ENCODE measurements at regions not wholly inside any gene's neighbourhood (a gene's known extent, or its start where the extent isn't known, plus 50 kb on each side); places are given as distances from the start of the nearest gene placed in this dataset.

DNA sequence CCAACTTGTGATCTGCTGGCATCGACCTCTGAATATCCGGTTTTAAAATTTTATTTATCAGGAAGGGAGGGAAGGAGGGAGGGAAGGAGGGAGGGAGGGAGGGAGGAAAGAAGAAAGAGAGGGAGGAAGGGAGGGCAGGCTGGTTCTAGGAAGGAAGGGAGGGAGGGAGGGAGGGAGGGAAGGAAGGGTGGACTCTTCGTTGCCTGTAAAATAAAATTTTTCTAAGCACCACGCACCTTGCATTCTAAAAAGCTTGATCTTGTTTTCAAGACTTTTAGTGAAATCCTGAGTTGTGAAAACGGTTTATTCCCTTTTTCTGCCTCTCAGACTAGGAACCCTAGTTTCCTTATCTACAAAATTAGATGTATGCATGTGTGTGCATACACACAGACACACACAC lies 101.7 kb upstream of the RAP2B start:
- FAIRE-seq = no peak
- no peak for TF ChIP-seq POLR2A (IDR thresholded peaks at IDR 0.05; ENCODE audit: low read depth, low read length)
- TF ChIP-seq PAX5 (IDR thresholded peaks at IDR 0.05; ENCODE audit: insufficient read depth, low read length, severe bottlenecking) = no peak
- no peak for TF ChIP-seq POU2F2 (IDR thresholded peaks at IDR 0.05; ENCODE audit: low read depth, low read length)
- no peak for TF ChIP-seq SPI1 (IDR thresholded peaks at IDR 0.05; ENCODE audit: low read depth, low read length)
- no peak for TF ChIP-seq TAF1 (IDR thresholded peaks at IDR 0.05; ENCODE audit: low read depth, low read length)
- TF ChIP-seq POLR2AphosphoS5 (IDR thresholded peaks at IDR 0.05; ENCODE audit: low read depth, low read length) = no peak
- DNase-seq (ENCODE audit: insufficient read length, low spot score) = no peak

DNA sequence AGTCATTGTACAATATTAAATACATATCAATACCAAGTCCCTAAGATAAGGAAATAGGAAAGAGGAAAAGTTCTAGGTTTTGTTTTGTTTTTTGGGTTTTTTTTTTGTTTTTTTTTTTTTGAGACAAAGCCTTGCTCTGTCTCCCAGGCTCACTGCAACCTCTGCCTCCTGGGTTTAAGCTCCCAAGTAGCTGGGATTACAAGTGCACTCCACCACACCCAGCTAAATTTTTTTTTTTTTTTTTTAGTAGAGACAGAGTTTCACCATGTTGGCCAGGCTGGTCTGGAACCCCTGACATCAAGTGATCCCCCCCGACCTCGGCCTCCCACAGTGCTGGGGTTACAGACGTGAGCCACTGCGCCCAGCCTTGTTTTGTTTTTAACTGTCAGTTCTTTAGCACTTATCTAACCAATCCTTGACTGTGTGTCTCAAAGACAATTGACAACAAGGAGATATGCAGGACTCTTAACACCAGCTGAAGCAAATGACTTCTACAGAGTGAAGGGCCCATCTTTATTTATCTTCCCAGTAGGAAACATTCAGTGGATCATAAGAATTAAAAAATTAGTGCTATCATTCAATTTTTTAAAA lies 100.0 kb upstream of the RAP2B start:
- FAIRE-seq (no peak), DNase-seq (ENCODE audit: insufficient read length, low spot score) (no peak)
- TF ChIP-seq PAX5 (IDR thresholded peaks at IDR 0.05; ENCODE audit: insufficient read depth, low read length, severe bottlenecking) = no peak
- no peak for TF ChIP-seq POLR2A (IDR thresholded peaks at IDR 0.05; ENCODE audit: low read depth, low read length)
- TF ChIP-seq TAF1 (IDR thresholded peaks at IDR 0.05; ENCODE audit: low read depth, low read length) = no peak
- TF ChIP-seq SPI1 (IDR thresholded peaks at IDR 0.05; ENCODE audit: low read depth, low read length) = no peak
- no peak for TF ChIP-seq POU2F2 (IDR thresholded peaks at IDR 0.05; ENCODE audit: low read depth, low read length)
- TF ChIP-seq POLR2AphosphoS5 (IDR thresholded peaks at IDR 0.05; ENCODE audit: low read depth, low read length) = no peak

DNA sequence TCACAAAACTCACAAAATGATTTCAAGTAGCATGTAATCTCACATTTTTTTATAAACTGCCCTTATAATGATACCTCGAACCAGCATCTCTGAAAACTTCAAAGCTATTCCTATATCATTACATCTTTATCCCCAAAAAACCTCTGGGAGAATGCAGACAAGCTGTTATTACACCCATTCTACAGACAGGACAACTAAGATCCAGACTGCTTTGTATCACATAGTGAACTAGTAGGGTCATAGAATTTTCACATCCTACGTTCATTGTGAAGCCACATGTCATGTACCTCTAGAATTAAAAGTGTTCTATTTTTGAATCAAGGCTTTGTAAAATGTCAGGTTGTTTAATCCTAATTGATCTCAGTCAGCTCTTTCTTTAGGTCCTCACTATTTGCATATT lies 98.7 kb upstream of the RAP2B start:
- no peak for DNase-seq (ENCODE audit: insufficient read length, low spot score)
- TF ChIP-seq POLR2A (IDR thresholded peaks at IDR 0.05; ENCODE audit: low read depth, low read length) = no peak
- TF ChIP-seq SPI1 (IDR thresholded peaks at IDR 0.05; ENCODE audit: low read depth, low read length) = no peak
- no peak for TF ChIP-seq TAF1 (IDR thresholded peaks at IDR 0.05; ENCODE audit: low read depth, low read length)
- no peak for TF ChIP-seq POLR2AphosphoS5 (IDR thresholded peaks at IDR 0.05; ENCODE audit: low read depth, low read length)
- TF ChIP-seq PAX5 (IDR thresholded peaks at IDR 0.05; ENCODE audit: insufficient read depth, low read length, severe bottlenecking) = no peak
- no peak for TF ChIP-seq POU2F2 (IDR thresholded peaks at IDR 0.05; ENCODE audit: low read depth, low read length)
- no peak for FAIRE-seq

DNA sequence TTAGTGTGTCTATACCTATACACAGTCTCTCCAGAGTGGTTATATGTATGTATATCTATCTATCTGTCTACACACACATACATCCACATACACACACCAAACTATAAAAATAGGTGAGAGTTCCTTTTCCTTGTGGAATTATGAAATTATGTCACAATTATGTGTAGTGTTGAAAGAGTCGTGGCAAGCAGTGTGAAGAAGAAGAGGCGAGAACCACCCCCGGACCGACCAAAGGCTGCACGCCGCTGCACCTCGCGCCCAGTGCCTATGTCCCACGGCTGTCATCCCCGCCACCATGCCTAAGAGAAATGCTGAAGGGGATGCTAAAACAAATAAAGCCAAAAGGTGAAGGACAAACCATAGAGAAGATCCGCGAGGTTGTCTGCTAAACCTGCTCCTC lies 95.0 kb upstream of the RAP2B start:
- TF ChIP-seq SPI1 (IDR thresholded peaks at IDR 0.05; ENCODE audit: low read depth, low read length) (no peak), POU2F2 (IDR thresholded peaks at IDR 0.05; ENCODE audit: low read depth, low read length) (no peak), TAF1 (IDR thresholded peaks at IDR 0.05; ENCODE audit: low read depth, low read length) (no peak), POLR2A (IDR thresholded peaks at IDR 0.05; ENCODE audit: low read depth, low read length) (no peak)
- no peak for FAIRE-seq
- DNase-seq (ENCODE audit: insufficient read length, low spot score) = no peak

DNA sequence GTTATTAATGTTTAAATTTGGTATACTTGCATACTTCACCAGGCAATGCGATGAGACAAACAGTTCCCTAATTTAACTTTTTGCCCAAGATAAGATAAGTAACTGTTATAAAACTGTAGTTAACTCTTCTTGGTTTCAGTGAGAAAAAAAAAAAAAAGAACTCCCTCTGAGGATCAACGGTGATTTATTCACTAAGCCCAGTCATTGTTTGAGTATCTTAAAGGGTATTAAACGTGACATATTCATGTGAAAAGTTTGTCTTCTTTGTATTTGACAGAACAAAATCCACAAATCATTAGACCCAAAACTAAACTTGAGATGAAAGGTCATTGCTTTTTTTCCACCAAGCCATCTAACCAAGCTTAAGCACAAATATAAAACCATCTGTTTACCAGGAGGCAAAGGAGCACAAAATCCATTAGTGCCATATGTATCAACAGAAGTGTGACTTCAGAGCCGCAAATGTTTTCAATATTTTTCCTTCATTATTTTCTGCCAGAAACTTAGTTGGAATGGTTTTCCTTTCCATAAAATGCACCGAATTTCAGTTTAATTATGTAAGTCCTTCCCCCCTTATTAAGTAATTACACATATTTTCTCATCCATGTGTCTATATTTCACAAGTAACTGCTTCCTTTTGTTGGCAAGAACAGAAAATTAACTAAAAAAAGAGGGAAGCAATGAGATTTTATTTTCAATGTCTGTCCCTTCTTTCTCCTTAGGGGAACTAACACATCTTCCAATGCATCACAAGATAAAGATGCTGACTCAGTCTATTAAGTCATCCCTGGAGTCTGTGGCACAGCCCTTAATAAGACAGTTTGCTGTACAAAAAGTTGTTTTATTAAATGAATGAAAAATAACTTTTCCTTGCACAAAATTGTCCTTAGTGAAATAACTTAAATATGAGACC lies 92.2 kb upstream of the RAP2B start:
- no peak for TF ChIP-seq TAF1 (IDR thresholded peaks at IDR 0.05; ENCODE audit: low read depth, low read length)
- TF ChIP-seq SPI1 (IDR thresholded peaks at IDR 0.05; ENCODE audit: low read depth, low read length) = no peak
- TF ChIP-seq POU2F2 (IDR thresholded peaks at IDR 0.05; ENCODE audit: low read depth, low read length) = no peak
- TF ChIP-seq PAX5 (IDR thresholded peaks at IDR 0.05; ENCODE audit: insufficient read depth, low read length, severe bottlenecking) = no peak
- no peak for TF ChIP-seq POLR2AphosphoS5 (IDR thresholded peaks at IDR 0.05; ENCODE audit: low read depth, low read length)
- TF ChIP-seq POLR2A (IDR thresholded peaks at IDR 0.05; ENCODE audit: low read depth, low read length) = no peak
- DNase-seq (ENCODE audit: insufficient read length, low spot score) (no peak), FAIRE-seq (no peak)

DNA sequence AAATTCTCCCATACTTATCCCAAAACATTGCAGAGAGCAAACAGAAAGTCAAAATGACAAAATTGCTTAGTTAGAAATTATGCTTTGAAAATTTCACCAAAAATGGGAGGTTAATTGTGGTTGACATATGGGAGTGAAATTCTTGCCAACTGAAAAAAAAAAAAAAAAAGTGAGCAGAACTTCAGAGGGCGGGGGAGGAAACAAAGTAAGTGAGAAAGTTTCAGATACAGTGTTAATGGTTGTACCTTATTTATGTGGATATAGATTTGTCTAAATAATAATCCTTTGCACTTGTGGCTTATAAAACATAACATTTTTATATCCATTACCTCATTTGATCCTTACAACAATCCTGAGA lies 91.5 kb upstream of the RAP2B start:
- FAIRE-seq = no peak
- DNase-seq (ENCODE audit: insufficient read length, low spot score) = no peak
- TF ChIP-seq PAX5 (IDR thresholded peaks at IDR 0.05; ENCODE audit: insufficient read depth, low read length, severe bottlenecking) = no peak
- no peak for TF ChIP-seq SPI1 (IDR thresholded peaks at IDR 0.05; ENCODE audit: low read depth, low read length)
- no peak for TF ChIP-seq POU2F2 (IDR thresholded peaks at IDR 0.05; ENCODE audit: low read depth, low read length)
- TF ChIP-seq POLR2A (IDR thresholded peaks at IDR 0.05; ENCODE audit: low read depth, low read length) = no peak
- no peak for TF ChIP-seq TAF1 (IDR thresholded peaks at IDR 0.05; ENCODE audit: low read depth, low read length)
- TF ChIP-seq POLR2AphosphoS5 (IDR thresholded peaks at IDR 0.05; ENCODE audit: low read depth, low read length) = no peak

DNA sequence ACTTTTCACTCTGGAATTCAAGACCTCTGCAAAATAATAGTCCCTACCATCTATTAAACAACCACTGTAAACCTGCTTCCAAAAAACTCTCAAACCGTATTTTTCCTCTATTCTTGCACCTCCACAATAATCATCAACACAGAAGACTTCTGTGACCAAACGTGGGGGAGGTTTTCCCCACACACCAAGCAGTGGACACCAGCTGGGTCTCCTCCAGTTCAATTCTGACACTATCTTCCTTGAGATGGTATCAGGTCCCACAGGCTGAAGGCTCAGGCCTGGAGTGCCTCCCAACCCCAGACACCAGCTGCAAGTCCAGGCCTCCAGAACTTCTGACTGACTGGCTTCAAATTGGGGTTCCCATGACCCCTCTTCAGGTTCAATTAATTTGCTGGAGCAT lies 89.6 kb upstream of the RAP2B start:
- no peak for FAIRE-seq
- DNase-seq (ENCODE audit: insufficient read length, low spot score) = no peak
- TF ChIP-seq PAX5 (IDR thresholded peaks at IDR 0.05; ENCODE audit: insufficient read depth, low read length, severe bottlenecking) (no peak), TAF1 (IDR thresholded peaks at IDR 0.05; ENCODE audit: low read depth, low read length) (no peak), POLR2A (IDR thresholded peaks at IDR 0.05; ENCODE audit: low read depth, low read length) (no peak), SPI1 (IDR thresholded peaks at IDR 0.05; ENCODE audit: low read depth, low read length) (no peak), POLR2AphosphoS5 (IDR thresholded peaks at IDR 0.05; ENCODE audit: low read depth, low read length) (no peak), POU2F2 (IDR thresholded peaks at IDR 0.05; ENCODE audit: low read depth, low read length) (no peak)

DNA sequence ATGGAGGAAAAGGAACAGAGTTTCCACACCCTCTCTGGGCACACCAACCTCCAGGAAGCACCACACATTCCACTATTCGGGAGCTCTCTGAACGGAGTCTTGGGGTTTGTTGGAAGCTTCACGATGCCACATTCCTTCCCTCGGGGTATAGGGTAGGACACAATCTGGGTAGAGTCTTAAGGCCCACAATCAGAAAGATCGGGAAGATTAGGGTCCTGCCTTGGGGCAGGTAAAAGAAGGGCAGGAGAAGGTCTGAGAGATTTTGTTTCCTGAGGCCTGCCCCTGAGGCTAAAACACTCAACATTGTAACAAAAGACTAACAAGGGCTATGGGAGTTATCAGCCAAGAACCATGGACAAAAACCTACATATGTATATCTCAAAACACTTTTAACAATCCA lies 89.2 kb upstream of the RAP2B start:
- TF ChIP-seq POLR2AphosphoS5 (IDR thresholded peaks at IDR 0.05; ENCODE audit: low read depth, low read length) (no peak), POLR2A (IDR thresholded peaks at IDR 0.05; ENCODE audit: low read depth, low read length) (no peak), PAX5 (IDR thresholded peaks at IDR 0.05; ENCODE audit: insufficient read depth, low read length, severe bottlenecking) (no peak), TAF1 (IDR thresholded peaks at IDR 0.05; ENCODE audit: low read depth, low read length) (no peak), POU2F2 (IDR thresholded peaks at IDR 0.05; ENCODE audit: low read depth, low read length) (no peak), SPI1 (IDR thresholded peaks at IDR 0.05; ENCODE audit: low read depth, low read length) (no peak)
- no peak for FAIRE-seq
- no peak for DNase-seq (ENCODE audit: insufficient read length, low spot score)

DNA sequence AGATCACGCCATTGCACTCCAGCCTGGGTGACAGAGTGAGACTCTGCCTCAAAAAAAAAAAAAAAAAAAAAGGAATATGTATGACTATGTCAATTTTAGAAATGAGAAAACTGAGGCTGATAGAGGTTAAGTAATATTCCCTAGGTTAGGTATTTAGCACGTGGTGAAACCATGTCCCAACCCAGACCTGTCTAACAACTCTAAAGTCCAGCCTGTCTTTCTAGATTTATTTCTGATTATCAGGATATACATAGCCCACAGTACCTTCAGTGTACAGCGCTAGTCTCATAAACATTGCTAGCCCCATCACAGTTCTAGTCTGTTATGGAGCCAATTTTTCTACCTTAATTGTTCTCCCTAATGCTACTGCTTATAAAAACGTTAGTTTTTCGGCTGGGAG lies 88.4 kb upstream of the RAP2B start:
- TF ChIP-seq PAX5 (IDR thresholded peaks at IDR 0.05; ENCODE audit: insufficient read depth, low read length, severe bottlenecking) (no peak), POU2F2 (IDR thresholded peaks at IDR 0.05; ENCODE audit: low read depth, low read length) (no peak), POLR2A (IDR thresholded peaks at IDR 0.05; ENCODE audit: low read depth, low read length) (no peak), SPI1 (IDR thresholded peaks at IDR 0.05; ENCODE audit: low read depth, low read length) (no peak), POLR2AphosphoS5 (IDR thresholded peaks at IDR 0.05; ENCODE audit: low read depth, low read length) (no peak), TAF1 (IDR thresholded peaks at IDR 0.05; ENCODE audit: low read depth, low read length) (no peak)
- DNase-seq (ENCODE audit: insufficient read length, low spot score) (no peak), FAIRE-seq (no peak)

Measured in GM12891 (cell line).